Calu3 (cell line): ENCODE measurements at regions not wholly inside any gene's neighbourhood (a gene's known extent, or its start where the extent isn't known, plus 50 kb on each side); places are given as distances from the start of the nearest gene placed in this dataset.

Source experiments
- BruUV-seq: library from RNA; stranded (reverse); fragments of 400-500 nt; replicated peaks from 2 replicates; lab custom pipeline; 2021; lab: Mats Ljungman, UMichigan
- CTCF ChIA-PET: fragments of 300-600 bp; sonication (Branson Sonifier 250); formaldehyde crosslinking; loops from one replicate; lab custom pipeline; 2022; ENCODE audit warnings: antibody characterized with exemption; lab: Charles Lee
- DNase-seq: peaks from one replicate; pipeline ENCODE4 v3.0.0; 2022
- H3K27ac Mint-ChIP-seq: one replicate; pipeline ENCODE4 v1.8.0; 2022; ENCODE audit warnings: mixed read lengths; ENCODE audit not compliant: unreplicated experiment
- H3K27me3 Mint-ChIP-seq: one replicate; pipeline ENCODE4 v1.8.0; 2022; ENCODE audit warnings: mixed read lengths; ENCODE audit not compliant: unreplicated experiment
- H3K36me3 Mint-ChIP-seq: one replicate; pipeline ENCODE4 v1.8.0; 2022; ENCODE audit warnings: mild to moderate bottlenecking, moderate library complexity, mixed read lengths; ENCODE audit not compliant: insufficient read depth, unreplicated experiment
- H3K4me1 Mint-ChIP-seq: one replicate; pipeline ENCODE4 v1.8.0; 2022; ENCODE audit warnings: mild to moderate bottlenecking, low read depth, mixed read lengths; ENCODE audit not compliant: unreplicated experiment
- H3K4me3 Mint-ChIP-seq: one replicate; pipeline ENCODE4 v1.8.0; 2022; ENCODE audit warnings: mild to moderate bottlenecking, low read depth, moderate library complexity, mixed read lengths; ENCODE audit not compliant: unreplicated experiment
- H3K9me3 Mint-ChIP-seq: one replicate; pipeline ENCODE4 v1.8.0; 2022; ENCODE audit warnings: low read depth, mixed read lengths; ENCODE audit not compliant: unreplicated experiment
- intact Hi-C: fragments of 100-400 bp; cut with micrococcal nuclease; formaldehyde crosslinking; loops from one replicate; pipeline ENCODE4 v1.10.0; 2022; ENCODE audit not compliant: unreplicated experiment
- TF ChIP-seq, protein P1 (sequence below): fragments of 200-600 bp; IDR thresholded peaks from one replicate; pipeline ENCODE4 v1.8.0; 2022; ENCODE audit warnings: antibody characterized with exemption; ENCODE audit not compliant: unreplicated experiment

DNA sequence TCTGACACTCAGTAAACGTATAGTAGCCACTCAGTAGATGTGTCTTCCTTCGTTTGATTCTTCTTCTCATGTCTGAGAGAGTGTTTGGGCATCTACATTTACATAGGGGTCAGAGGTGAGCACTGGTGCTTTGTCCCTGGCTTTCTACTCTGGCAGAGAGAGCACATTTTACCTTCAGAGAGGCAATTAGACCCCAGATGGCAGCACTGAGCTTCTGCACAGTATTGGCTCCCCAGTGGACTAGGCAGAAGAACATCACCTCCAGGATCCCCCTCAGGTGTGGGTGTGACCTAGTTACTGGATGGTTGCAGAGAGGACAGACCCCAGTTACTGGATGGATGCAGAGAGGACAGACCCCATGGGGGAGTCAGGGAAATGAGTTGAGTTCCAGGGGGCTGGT is 327.2 kb downstream of the DHX35 start:
- no TSS peak for BruUV-seq
- TF ChIP-seq, protein P1, sequence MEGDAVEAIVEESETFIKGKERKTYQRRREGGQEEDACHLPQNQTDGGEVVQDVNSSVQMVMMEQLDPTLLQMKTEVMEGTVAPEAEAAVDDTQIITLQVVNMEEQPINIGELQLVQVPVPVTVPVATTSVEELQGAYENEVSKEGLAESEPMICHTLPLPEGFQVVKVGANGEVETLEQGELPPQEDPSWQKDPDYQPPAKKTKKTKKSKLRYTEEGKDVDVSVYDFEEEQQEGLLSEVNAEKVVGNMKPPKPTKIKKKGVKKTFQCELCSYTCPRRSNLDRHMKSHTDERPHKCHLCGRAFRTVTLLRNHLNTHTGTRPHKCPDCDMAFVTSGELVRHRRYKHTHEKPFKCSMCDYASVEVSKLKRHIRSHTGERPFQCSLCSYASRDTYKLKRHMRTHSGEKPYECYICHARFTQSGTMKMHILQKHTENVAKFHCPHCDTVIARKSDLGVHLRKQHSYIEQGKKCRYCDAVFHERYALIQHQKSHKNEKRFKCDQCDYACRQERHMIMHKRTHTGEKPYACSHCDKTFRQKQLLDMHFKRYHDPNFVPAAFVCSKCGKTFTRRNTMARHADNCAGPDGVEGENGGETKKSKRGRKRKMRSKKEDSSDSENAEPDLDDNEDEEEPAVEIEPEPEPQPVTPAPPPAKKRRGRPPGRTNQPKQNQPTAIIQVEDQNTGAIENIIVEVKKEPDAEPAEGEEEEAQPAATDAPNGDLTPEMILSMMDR: no peak
- Mint-ChIP-seq H3K4me1 (no peaks in the 10 kb centered on the region), H3K36me3 (no peaks in the 10 kb centered on the region), H3K27me3 (peaks cover 40% of the 10 kb centered on the region), H3K27ac (no peak overlapping the region), H3K9me3 (no peaks in the 10 kb centered on the region), H3K4me3 (no peak overlapping the region)
- CTCF ChIA-PET: interaction anchor here (1.3 to 1.4 kb wide), 2 partner anchors 9 to 18 kb away, joined by 3 to 5 read pairs; no protein-coding TSS in a partner anchor
- peak; percentile 13 for DNase-seq
- intact Hi-C loops: no loop called here

DNA sequence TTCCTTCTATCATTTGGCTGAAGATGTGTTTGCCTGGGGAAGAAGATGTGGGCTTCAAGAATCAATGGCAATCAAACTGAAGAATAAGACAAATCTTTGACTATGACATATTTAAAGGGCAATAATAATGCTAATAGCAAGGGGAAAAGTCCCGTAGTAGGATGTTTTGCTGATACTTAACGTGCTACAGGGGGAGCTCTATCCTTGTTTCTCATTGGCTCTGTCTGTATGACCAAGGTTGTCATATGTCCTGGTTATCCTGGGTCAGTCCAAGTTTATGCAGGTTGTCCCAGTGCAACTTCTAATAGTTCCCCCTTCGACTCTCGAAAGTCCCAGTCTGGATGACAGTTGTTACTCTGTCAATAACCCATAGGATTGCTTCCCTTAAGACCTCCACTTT is 321.3 kb downstream of the DHX35 start:
- no TSS peak for BruUV-seq
- CTCF ChIA-PET: no interaction called here
- DNase-seq: no peak
- H3K4me1 Mint-ChIP-seq: no peaks in the 10 kb centered on the region
- peaks cover 45% of the 10 kb centered on the region for H3K27me3 Mint-ChIP-seq
- no peak overlapping the region for H3K27ac Mint-ChIP-seq
- no peaks in the 10 kb centered on the region for H3K36me3 Mint-ChIP-seq
- no peak overlapping the region for H3K4me3 Mint-ChIP-seq
- TF ChIP-seq, protein P1: no peak
- H3K9me3 Mint-ChIP-seq: no peaks in the 10 kb centered on the region
- intact Hi-C loops: no loop called here

DNA sequence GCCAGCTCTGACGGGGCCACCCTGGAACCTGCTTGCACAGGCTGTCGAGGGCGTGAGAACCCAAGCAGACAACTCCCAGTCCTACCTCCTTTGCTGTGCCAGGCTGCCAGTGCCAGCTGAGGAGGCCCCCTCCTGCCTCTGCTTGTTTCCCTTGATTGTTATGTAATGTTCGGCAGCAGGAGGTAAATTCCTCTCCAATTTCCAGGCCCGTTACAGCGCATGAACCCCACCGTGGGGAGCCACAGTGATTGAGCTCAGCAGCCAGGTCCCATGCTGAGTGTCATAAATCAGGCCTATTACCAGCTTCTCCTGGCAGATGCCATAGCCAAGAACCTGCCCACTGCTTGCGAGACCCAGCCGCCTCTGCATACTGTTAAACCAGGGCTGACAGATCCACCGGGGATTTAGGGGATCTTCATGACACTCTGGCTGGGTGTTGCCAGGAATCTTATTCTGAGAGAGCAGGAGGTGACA is 320.5 kb downstream of the DHX35 start:
- intact Hi-C loops: no loop called here
- Mint-ChIP-seq H3K4me1 (no peaks in the 10 kb centered on the region), H3K27ac (no peak overlapping the region), H3K9me3 (no peaks in the 10 kb centered on the region), H3K27me3 (peaks cover 49% of the 10 kb centered on the region), H3K36me3 (no peaks in the 10 kb centered on the region), H3K4me3 (no peak overlapping the region)
- TF ChIP-seq, protein P1: no peak
- BruUV-seq: no TSS peak
- CTCF ChIA-PET: interaction anchor here (0.6 kb wide), 1 partner anchor 1234 kb away, joined by 3 read pairs; no protein-coding TSS in a partner anchor
- no peak for DNase-seq

DNA sequence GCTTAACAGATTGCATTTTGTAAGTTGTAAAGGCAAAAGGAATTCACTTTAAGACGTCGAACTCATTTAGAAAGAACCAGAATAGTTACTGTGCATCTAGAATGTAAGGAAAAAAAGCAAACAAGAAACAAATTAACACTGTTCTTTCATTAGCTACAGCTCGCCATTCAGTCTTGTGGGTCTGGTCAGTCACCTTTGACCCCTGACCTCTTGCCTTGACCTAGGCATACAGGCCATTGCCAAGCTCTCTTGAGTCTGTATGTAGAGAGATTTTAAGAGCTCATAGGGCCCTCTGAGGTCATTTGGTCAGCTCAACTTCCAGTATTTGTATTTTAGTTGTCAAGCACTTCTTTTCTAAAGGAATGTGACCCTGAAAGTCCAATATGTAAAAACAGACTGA is 318.7 kb downstream of the DHX35 start:
- Mint-ChIP-seq H3K4me3 (no peak overlapping the region), H3K27ac (no peak overlapping the region), H3K36me3 (no peaks in the 10 kb centered on the region), H3K4me1 (no peaks in the 10 kb centered on the region), H3K27me3 (peaks cover 49% of the 10 kb centered on the region), H3K9me3 (no peaks in the 10 kb centered on the region)
- DNase-seq: no peak
- TF ChIP-seq, protein P1: no peak
- intact Hi-C loops: no loop called here
- CTCF ChIA-PET: interaction anchor here (1.0 kb wide), 1 partner anchor 12 kb away, joined by 6 read pairs; no protein-coding TSS in a partner anchor
- BruUV-seq: no TSS peak
